Transverse colon (tissue), 4 donors: ENCODE measurements at regions not wholly inside any gene's neighbourhood (a gene's known extent, or its start where the extent isn't known, plus 50 kb on each side); places are given as distances from the start of the nearest gene placed in this dataset.
"Not testable (repeated sequence)": the region's sequence is repeated elsewhere in the genome, so short reads cannot be mapped to it uniquely, and the experiment has no call there.

Experiments used
- DNase-seq: peaks from one replicate; pipeline ENCODE4 v3.0.0-alpha.2; 2019
- H3K27ac ChIP-seq, 4 donors: fragments of 200-600 bp; sonication (generic); 2 replicates each; pipeline ENCODE4 v1.5.1; 2016 to 2018; ENCODE audit warnings: inconsistent platforms in 4 of 4
- H3K27me3 ChIP-seq: fragments of 200-600 bp; sonication (generic); 2 replicates; pipeline ENCODE4 v1.5.1; 2017; ENCODE audit warnings: inconsistent platforms
- H3K36me3 ChIP-seq, 4 donors: fragments of 200-600 bp; sonication (generic); 2 replicates each; pipeline ENCODE4 v1.5.1; 2017 to 2019; ENCODE audit warnings: inconsistent platforms in 4 of 4
- H3K4me1 ChIP-seq, 4 donors: fragments of 200-600 bp; sonication (generic); 2 replicates each; pipeline ENCODE4 v1.5.1; 2017 to 2020; ENCODE audit warnings: inconsistent platforms in 4 of 4
- H3K4me3 ChIP-seq, 4 donors: fragments of 200-600 bp; sonication (generic); 1 replicate in 1 of 4; 2 replicates in 3 of 4; pipeline versions ENCODE4 v1.5.1 to v1.6.1; 2017 to 2019; ENCODE audit warnings: inconsistent platforms in 4 of 4
- H3K9me3 ChIP-seq, 2 donors: fragments of 200-600 bp; sonication (generic); 2 replicates each; pipeline ENCODE4 v1.5.1; 2017 to 2019; ENCODE audit warnings: inconsistent platforms in 2 of 2
- CTCF ChIP-seq, 5 experiments: fragments of 200-600 bp in 3 of 5; fragments of 450-650 bp in 2 of 5; sonication (generic) in 3 of 5; IDR thresholded peaks; 1 replicate in 2 of 5; 2 replicates in 3 of 5; pipeline ENCODE4 v1.5.1; 2016 to 2017; ENCODE audit warnings: antibody characterized with exemption in 5 of 5, inconsistent platforms in 3 of 5, mild to moderate bottlenecking in 2 of 5, moderate library complexity in 1 of 5
- EP300 ChIP-seq: sonication (generic); formaldehyde crosslinking; IDR thresholded peaks from one replicate; pipeline ENCODE4 v1.6.1; 2017; ENCODE audit warnings: antibody characterized with exemption, low read depth
- POLR2A ChIP-seq: fragments of 450-650 bp; IDR thresholded peaks from one replicate; pipeline ENCODE4 v1.6.1; 2016; ENCODE audit warnings: antibody characterized with exemption, mild to moderate bottlenecking, moderate library complexity
- POLR2AphosphoS5 ChIP-seq, 3 donors: sonication (generic); formaldehyde crosslinking; IDR thresholded peaks; one replicate each; pipeline ENCODE4 v1.6.1; 2016; ENCODE audit warnings: antibody characterized with exemption in 3 of 3
- WGBS, 2 donors: methylation state at CpG; one replicate each; pipeline ENCODE4 v1.1.5; 2018; ENCODE audit warnings: low coverage in 1 of 2; 5-methylcytosine and 5-hydroxymethylcytosine counted together
- in situ Hi-C, 4 donors: fragments of 200-750 bp; cut with MboI; loops; one replicate each; pipeline versions ENCODE4 v1.15.0 to v1.15.1; 2017; ENCODE audit warnings: low sequenced_read_pairs in 3 of 4, low pct_ligation_motif_present in 1 of 4, low pct_unique_long_range_greater_than_20kb in 1 of 4
- intact Hi-C: fragments of 100-400 bp; cut with DNase I; formaldehyde crosslinking; loops from one replicate; pipeline ENCODE4 v1.15.1; 2023; ENCODE audit warnings: low total_unique reads

GRCh38 chr22:26967282-26967681 is 309.9 kb downstream of the MIAT start:
- 92 to 94% methylated on average over 2 of the region's 2 CpGs for WGBS, 2 donors
- no peaks in the 10 kb centered on the region for H3K36me3 ChIP-seq
- H3K27me3 ChIP-seq, result no peaks in the 10 kb centered on the region
- no peaks in the 10 kb centered on the region for H3K4me1 ChIP-seq
- intact Hi-C loops (no loop called here), in situ Hi-C loops (no loop called here)
- H3K27ac ChIP-seq, result no peak overlapping the region
- no peak for DNase-seq
- no peaks in the 10 kb centered on the region for H3K9me3 ChIP-seq
- H3K4me3 ChIP-seq, result no peak overlapping the region
- TF ChIP-seq EP300 (no peak), POLR2AphosphoS5 (IDR thresholded peaks at IDR 0.05) (no peak)

GRCh38 chr22:26968859-26969523 is 311.6 kb downstream of the MIAT start:
- H3K9me3 ChIP-seq, result no peaks in the 10 kb centered on the region
- intact Hi-C loops, result no loop called here
- H3K27ac ChIP-seq, result no peak overlapping the region
- H3K36me3 ChIP-seq, result no peaks in the 10 kb centered on the region
- 79 to 87% methylated on average over 3 to 6 of the region's 6 CpGs for WGBS, 2 donors
- in situ Hi-C loops, result no loop called here
- no peak overlapping the region for H3K4me3 ChIP-seq
- TF ChIP-seq POLR2AphosphoS5 (IDR thresholded peaks at IDR 0.05) (no peak), POLR2A (no peak), CTCF (IDR thresholded peaks at IDR 0.05) (no peak), EP300 (no peak)
- H3K4me1 ChIP-seq, result no peaks in the 10 kb centered on the region
- DNase-seq, result no peak
- H3K27me3 ChIP-seq, result no peaks in the 10 kb centered on the region

- in situ Hi-C loops, result no loop called here
- Histone ChIP-seq H3K9me3 (no peaks in the 10 kb centered on the region), H3K4me1 (no peaks in the 10 kb centered on the region), H3K4me3 (no peak overlapping the region), H3K36me3 (no peaks in the 10 kb centered on the region), H3K27me3 (no peaks in the 10 kb centered on the region), H3K27ac (no peak overlapping the region)
- no peak for DNase-seq
- WGBS, 2 donors, result 18 to 50% methylated on average over 1 to 5 of the region's 5 CpGs
- intact Hi-C loops, result no loop called here
- TF ChIP-seq POLR2AphosphoS5 (IDR thresholded peaks at IDR 0.05) (no peak), CTCF (IDR thresholded peaks at IDR 0.05) (no peak), POLR2A (no peak), EP300 (no peak)
Observed at GRCh38 chr22:26970809-26971394, 313.5 kb downstream of the MIAT start.

- in situ Hi-C loops (no loop called here), intact Hi-C loops (no loop called here)
- H3K4me1 ChIP-seq, result no peaks in the 10 kb centered on the region
- TF ChIP-seq POLR2AphosphoS5 (IDR thresholded peaks at IDR 0.05) (no peak), POLR2A (no peak), CTCF (IDR thresholded peaks at IDR 0.05) (no peak), EP300 (no peak)
- no peak overlapping the region for H3K27ac ChIP-seq
- no peaks in the 10 kb centered on the region for H3K27me3 ChIP-seq
- WGBS, 2 donors, result 87% methylated on average over 6 of the region's 6 CpGs; no CpG with 5 or more reads in 1 of the 2 donors
- no peaks in the 10 kb centered on the region for H3K9me3 ChIP-seq
- no peaks in the 10 kb centered on the region for H3K36me3 ChIP-seq
- no peak overlapping the region for H3K4me3 ChIP-seq
- DNase-seq, result no peak
Observed at GRCh38 chr22:26972286-26972685, 314.9 kb downstream of the MIAT start.

- H3K4me1 ChIP-seq, H3K9me3 ChIP-seq, H3K4me3 ChIP-seq, H3K36me3 ChIP-seq, in situ Hi-C loops, H3K27ac ChIP-seq, intact Hi-C loops, DNase-seq, H3K27me3 ChIP-seq: not testable (repeated sequence)
- WGBS, 2 donors, result 85 to 90% methylated on average over 2 to 5 of the region's 5 CpGs
Observed at GRCh38 chr22:26972915-26973314, 315.5 kb downstream of the MIAT start.
